ENCODE measurements at regions not wholly inside any gene's neighbourhood (a gene's known extent, or its start where the extent isn't known, plus 50 kb on each side); places are given as distances from the start of the nearest gene placed in this dataset.
A peak's percentile ranks its signal among the peaks of the same experiment; 100 is the strongest.

DNA sequence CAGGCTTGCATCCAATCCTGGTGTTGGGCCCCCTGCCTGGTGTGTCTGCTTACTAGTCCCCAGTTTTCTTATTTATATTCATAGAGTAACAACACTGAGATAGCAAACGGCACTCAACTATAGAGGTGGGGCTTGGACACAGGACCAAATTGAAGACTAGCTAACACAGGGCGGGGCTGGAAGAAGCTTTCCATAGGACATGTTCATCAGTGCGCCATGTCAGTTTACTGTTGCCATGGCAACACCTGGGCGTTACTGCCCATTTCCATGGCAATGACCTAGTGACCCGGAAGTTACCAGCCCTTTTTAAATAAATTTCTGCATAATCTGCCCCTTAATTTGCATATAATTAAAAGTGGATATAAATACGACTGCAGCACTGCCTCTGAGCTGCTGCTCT lies 275.5 kb upstream of the TMEM132C start:
- TF ChIP-seq, protein P1, sequence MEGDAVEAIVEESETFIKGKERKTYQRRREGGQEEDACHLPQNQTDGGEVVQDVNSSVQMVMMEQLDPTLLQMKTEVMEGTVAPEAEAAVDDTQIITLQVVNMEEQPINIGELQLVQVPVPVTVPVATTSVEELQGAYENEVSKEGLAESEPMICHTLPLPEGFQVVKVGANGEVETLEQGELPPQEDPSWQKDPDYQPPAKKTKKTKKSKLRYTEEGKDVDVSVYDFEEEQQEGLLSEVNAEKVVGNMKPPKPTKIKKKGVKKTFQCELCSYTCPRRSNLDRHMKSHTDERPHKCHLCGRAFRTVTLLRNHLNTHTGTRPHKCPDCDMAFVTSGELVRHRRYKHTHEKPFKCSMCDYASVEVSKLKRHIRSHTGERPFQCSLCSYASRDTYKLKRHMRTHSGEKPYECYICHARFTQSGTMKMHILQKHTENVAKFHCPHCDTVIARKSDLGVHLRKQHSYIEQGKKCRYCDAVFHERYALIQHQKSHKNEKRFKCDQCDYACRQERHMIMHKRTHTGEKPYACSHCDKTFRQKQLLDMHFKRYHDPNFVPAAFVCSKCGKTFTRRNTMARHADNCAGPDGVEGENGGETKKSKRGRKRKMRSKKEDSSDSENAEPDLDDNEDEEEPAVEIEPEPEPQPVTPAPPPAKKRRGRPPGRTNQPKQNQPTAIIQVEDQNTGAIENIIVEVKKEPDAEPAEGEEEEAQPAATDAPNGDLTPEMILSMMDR (IDR thresholded peaks at IDR 0.05; ENCODE audit: insufficient read depth, low read depth, low read length, missing control alignments): no peak
- DNase-seq (ENCODE audit: low read depth): no peak
- H3K4me3 ChIP-seq (ENCODE audit: low read length): no peak overlapping the region

DNA sequence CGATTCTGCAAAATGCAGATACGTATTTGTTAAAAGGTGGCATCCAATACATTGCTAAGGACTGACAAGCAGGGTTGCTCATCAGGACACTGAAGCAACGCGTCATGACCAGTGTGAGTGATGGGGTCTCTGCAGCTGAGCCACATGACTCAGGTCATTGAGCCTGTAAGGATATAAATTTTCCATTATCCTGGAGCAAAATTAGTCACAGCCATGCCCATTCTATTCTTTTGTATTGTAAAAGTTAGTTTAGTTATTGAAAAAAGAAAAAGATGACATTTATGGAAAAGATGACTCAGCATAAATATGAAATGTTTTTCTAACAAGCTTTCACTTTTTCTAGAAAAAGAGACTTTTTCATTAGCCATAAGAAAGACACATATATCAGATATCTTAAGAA lies 268.0 kb upstream of the TMEM132C start:
- no peak for DNase-seq (ENCODE audit: low read depth)
- H3K4me3 ChIP-seq (ENCODE audit: low read length): no peak overlapping the region
- TF ChIP-seq, protein P1 (IDR thresholded peaks at IDR 0.05; ENCODE audit: insufficient read depth, low read depth, low read length, missing control alignments): no peak

DNA sequence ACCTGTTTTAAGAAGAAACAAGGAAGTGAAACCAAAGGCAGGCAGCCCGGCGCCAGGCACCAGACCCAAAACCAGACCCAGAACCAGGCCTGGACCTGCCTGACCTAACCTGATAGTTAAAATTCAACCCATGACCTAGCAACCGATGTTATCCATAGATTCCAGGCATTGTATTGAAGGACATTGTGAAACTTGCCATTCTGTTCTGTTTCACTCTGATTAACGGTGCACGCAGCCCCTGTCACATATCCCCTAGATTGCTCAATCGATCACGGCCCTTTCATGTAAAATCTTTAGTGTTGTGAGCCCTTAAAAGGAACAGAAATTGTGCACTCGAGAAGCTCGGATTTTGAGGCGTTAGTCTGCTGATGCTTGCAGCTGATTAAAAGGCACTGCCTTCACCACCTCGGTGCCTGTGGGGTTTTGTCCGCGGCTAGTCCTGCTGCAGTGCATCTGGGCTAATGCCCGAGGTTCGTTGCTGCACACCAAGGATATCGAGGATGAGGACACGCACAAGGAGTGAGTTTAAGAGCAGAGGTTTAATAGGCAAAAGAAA lies 262.5 kb upstream of the TMEM132C start:
- no peak for DNase-seq (ENCODE audit: low read depth)
- no peak overlapping the region for H3K4me3 ChIP-seq (ENCODE audit: low read length)
- TF ChIP-seq, protein P1 (IDR thresholded peaks at IDR 0.05; ENCODE audit: insufficient read depth, low read depth, low read length, missing control alignments): no peak

DNA sequence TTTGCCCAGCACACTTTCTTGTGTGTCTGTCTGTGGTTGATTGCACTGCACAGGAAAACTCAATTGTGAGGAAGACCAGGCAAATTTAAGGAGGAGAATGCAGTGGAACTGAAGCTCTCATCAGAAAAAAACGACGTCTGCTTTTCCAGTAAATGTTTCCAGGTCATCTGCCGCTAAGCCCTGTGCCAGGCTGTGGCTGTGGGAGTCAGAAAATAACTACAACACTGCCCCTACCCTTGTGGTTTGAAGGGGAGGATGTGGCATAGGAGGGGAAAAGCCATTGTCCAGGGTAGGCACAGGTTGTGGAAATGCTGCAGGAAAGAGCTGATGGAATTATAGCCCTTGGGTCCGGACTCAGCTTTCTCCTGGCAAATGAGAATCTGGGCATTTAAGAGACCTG lies 259.7 kb upstream of the TMEM132C start:
- H3K4me3 ChIP-seq (ENCODE audit: low read length): no peak overlapping the region
- TF ChIP-seq, protein P1 (IDR thresholded peaks at IDR 0.05; ENCODE audit: insufficient read depth, low read depth, low read length, missing control alignments): no peak
- no peak for DNase-seq (ENCODE audit: low read depth)

DNA sequence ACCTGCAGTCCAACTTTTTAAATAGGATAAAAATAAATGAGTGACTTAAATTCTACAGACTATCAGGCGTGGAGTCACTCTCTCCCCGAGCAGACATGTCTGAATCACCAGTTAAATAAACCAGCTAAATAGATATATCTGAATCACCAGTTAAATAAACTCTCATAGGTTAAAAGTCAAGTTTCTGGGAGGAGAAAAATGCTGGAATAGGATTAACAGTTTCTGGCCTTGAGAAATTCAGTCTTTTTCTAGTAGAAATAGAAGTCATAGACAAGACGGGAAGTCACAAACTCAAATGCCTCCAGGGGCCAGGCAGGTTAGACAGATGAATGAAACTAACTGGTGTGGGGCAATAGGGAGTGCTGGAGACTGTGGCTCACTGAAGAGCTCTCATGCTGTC lies 258.6 kb upstream of the TMEM132C start:
- DNase-seq (ENCODE audit: low read depth): peak; percentile 0
- TF ChIP-seq, protein P1 (IDR thresholded peaks at IDR 0.05; ENCODE audit: insufficient read depth, low read depth, low read length, missing control alignments): no peak

DNA sequence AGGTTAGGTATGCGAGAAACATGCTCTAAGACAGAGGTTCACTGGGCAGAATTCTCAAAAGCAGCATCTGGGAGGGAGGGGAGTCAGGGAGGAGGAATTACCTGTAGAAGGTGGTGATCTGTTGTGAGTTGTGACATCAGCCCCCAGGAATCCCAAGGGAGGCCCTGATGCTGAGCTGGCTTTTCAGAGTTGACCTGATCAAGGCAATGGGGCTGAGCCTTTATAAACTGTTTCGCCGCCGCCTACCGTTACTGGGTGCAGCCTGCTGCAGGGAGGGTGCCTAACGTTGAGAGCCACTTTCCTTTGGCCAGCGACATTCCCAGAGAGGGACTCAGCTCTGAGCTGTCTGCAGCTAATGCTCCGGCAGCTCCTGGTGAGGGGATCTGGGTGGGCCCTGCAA lies 257.9 kb upstream of the TMEM132C start:
- H3K4me3 ChIP-seq (ENCODE audit: low read length): no peak overlapping the region
- no peak for DNase-seq (ENCODE audit: low read depth)
- TF ChIP-seq, protein P1 (IDR thresholded peaks at IDR 0.05; ENCODE audit: insufficient read depth, low read depth, low read length, missing control alignments): no peak

More for the DNA sequence above, 258.6 kb upstream of the TMEM132C start:
- H3K4me3 ChIP-seq (ENCODE audit: low read length): no peak overlapping the region

DNA sequence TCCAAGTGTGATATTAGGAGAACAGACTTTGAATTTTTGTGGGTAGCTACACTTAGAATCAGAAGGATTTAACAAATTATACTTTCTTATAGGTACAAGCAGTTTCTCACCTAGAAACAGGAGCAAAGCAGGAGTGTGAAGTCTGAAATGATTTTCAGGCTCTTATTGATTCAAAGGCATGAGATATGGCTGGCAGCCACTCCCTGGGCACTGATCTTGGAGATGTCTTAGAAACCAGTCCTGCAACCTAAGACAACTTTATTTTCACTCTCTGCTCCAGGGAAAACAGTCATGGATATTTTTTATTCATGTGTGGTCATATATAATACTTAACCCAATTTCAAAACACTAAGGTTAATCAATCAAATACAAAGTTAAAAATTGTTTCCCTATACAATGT lies 254.9 kb upstream of the TMEM132C start:
- DNase-seq (ENCODE audit: low read depth): no peak
- H3K4me3 ChIP-seq (ENCODE audit: low read length): no peak overlapping the region
- TF ChIP-seq, protein P1 (IDR thresholded peaks at IDR 0.05; ENCODE audit: insufficient read depth, low read depth, low read length, missing control alignments): no peak

Measured in epithelial cell of esophagus (primary cell).